Stimulated activated naive CD4-positive, alpha-beta T cell treated with Interleukin-2 at 50 U/mL for 16 hours (primary cell): ENCODE measurements at regions not wholly inside any gene's neighbourhood (a gene's known extent, or its start where the extent isn't known, plus 50 kb on each side); places are given as distances from the start of the nearest gene placed in this dataset.

Source experiments
- DNase-seq: peaks from one replicate; lab custom pipeline; 2025; lab: John Stamatoyannopoulos, UW

DNA sequence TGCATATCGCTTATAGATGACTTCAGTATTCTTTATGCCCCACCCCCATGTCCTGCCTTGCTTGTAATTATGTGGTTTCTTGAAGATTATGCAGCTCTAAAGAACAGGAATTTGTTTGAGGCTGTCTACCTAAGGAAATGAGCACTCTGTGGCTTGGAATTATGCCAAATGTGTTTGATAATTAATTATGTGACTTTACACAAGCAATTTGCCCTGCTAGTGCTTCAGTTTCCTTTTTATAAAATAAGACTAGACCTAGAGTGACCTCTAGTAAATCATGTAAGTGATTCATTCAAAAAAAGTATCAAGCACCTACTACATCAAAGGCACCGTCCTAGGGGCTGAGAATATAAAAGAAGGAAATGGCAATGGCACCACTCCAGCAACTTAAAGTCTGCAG is 491.5 kb upstream of the KIRREL3 start:
- no peak for DNase-seq

DNA sequence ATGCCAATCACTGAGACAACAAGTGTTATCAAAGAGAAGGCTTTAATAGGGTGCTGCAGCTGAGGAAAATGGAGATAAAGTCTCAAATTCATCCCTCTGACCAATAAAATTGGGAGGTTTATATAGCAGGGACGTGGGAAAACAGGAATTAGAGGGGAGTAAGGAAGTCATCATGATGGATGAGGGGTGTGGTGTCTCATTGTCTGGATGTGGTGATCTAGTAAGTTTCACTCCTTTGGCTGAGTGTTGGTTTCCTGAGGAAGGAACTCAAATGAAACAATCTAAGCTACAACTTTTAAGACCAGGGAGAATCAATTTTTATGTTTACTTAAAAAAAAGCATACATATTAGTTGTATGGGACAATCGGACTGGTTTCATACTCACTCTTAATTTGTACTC is 491.0 kb upstream of the KIRREL3 start:
- no peak for DNase-seq

DNA sequence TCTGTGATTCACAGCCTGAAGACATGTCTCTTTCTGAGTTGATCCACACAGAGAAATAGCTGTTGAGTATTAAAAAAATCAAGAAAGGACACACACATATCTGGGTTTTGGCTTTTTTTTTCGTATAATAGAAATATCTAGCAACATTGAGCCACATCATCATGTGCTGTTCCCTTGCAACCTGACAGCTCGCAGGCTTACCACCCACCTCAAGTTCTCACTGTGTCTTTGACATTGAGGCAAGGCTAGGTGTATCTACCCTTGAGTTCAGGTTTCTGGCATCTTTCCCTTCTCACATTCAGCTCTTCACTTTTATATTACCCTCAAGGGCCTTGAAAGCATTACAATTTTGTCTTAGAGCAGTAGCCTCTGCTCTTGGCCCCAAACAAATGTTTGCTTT is 490.3 kb upstream of the KIRREL3 start:
- no peak for DNase-seq

DNA sequence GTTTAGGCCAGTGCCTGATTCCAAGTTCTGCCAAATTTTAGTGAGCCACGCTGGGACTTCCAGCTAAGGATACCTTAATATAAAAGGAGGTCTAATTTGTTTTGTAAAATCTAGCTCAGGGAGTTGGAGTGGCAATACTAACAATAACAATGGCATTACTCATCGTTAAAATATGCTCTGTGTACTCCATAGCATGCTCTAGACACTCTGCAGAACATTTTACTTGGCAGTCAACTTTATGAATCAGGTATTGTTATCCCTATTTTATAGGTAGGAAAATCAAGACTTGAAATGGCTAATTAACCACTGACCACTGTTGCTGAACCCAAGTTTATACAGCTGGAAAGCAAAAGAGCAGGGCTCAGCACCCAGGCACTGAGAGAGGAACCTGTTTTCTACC is 485.0 kb upstream of the KIRREL3 start:
- no peak for DNase-seq

DNA sequence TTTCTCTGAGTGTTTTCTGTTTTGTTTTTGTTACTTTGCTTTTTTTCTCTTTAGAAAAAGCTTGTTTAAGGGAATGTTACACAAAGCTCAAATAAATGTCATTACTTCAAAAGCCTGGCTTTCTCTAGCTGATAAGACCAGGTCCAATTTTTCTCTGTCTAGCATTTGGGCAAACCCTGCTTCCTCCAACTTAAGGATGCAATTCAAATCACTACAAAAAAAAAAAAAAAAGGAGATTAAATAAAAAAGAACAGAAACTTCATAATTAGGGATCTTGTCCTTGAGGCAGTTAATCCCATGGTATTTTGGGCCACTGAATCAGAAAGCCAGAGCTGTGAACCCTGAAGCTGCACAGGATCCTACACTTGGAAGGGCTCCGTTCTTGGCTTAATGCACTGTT is 480.8 kb upstream of the KIRREL3 start:
- DNase-seq, result no peak

DNA sequence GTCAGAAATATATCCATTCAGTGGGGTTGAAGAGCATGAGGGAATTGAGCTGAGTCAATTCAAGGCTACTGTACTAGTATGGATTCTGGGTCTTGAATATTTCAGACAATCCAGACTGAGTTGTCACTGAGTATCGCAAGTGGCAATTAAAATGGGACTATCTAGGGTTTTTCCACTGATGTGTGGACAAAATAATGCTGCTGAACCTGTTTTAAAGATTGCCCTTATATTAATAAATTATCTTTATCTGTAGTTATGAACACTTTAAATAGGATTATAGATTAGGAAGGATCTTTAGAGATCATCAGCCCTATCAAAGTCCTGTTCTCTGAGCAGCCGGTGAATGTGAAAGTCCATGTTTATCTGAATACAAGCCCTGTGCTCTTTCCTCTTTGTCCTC is 478.3 kb upstream of the KIRREL3 start:
- DNase-seq, result no peak

DNA sequence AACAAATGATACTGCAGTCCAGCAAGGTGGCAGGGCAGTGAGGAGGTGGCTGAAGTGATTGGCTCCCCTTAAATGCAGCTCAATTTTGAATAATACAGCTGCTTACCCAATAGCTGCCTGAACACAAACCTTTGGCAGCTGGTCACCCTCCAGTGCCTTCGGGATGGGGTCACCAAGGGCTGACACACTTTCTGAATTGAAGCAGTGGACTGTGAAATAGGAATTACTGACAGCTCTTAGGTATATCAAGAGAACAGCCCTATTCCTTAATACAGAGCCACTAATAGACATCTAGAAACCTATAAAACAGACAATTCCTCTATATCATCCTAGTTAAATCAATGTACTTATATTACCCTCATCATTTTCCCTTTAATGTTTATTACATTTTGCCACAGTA is 474.2 kb upstream of the KIRREL3 start:
- DNase-seq, result no peak

DNA sequence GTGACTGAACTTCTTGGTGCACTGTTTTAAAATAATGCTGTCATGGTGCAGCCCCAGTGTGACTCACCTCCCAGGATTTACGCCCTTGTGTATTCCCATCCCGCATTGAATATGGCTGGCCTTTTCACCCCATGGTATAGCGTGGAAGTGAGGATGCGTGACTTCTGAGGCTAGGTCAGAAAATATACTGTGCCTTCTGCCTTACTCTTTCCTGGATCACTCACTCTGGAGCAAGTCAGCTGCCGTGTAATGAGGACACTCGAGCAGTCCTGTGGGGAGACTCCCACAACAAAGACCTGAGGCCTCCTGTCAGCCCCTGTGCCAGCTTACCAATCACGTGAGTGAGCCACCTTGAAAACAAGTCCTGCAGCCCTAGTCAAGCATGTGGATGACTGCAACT is 471.9 kb upstream of the KIRREL3 start:
- DNase-seq, result no peak

DNA sequence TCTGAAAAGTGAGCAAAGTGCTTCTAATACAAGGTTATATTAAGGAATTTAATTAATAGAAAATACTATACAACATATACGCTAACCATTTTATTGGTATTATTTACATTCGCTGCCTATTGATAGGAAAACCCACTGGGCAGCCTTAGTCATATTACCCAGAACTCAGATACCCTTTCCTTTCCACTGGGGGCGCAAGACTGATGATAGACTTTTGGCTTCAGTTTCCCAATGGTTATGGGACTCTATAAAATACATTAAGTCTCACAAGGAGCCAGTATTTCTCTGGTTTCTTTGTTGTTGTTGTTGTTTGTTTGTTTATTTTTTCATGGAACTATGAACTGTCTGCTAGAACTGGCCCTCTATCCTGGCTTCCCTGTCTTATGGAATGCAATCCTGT is 471.1 kb upstream of the KIRREL3 start:
- no peak for DNase-seq

DNA sequence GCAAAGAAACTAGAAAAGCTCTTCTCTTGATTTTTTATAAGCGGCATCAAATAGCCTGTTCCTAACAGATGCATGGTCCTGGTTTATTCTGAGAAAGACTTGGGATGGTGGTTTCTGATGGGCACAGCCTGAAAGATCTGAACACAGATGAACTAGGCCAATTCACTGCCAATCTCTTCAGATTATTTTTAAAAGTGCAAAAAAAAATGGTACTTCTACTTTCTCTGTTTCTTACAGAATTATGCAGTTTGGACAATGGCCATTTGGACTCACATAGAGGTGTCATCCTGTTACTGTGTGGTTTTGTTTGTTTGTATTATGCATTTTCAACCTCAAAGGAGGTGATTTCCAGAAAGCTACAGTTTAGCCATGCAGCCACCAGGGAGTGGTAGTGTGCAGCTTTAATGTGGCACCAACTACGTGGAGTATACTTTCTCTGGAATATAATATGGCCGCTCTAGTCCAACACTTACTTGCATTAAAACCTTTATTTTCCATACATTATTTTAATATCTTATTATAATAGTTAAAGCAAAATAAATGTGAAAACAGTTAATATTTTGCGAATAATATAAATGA is 469.8 kb upstream of the KIRREL3 start:
- DNase-seq, result no peak

DNA sequence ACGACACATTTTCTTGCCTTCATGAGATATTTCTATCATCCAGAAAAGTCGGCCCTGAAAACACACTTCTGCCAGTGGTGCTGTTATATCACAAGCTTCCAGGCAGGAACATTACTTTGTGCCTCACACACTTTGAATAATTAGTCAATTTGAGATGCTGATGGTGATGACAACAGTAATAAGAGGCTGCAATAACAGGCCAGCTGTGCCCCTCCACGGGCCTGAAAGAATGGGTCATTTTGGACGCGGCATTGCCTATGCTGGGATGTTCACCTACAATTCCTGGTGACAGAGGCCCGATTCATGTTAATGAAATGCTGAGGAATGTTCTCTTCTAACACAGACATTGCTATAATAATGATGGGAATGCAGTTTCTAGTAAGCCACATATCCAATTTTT is 463.8 kb upstream of the KIRREL3 start:
- no peak for DNase-seq

DNA sequence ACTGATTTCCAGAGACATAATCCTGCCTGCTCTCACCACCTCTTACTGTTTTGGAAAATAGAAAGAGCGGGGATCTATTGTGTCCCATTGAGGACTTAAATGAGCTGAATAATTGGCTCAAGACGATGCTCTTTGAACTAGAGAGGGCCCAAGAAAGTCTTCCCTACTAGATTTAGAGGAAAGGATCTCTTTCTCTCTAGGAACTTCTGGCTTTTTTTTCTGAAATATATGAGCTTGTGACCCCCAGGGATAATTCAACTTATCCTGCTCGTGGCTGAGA is 461.4 kb upstream of the KIRREL3 start:
- no peak for DNase-seq

DNA sequence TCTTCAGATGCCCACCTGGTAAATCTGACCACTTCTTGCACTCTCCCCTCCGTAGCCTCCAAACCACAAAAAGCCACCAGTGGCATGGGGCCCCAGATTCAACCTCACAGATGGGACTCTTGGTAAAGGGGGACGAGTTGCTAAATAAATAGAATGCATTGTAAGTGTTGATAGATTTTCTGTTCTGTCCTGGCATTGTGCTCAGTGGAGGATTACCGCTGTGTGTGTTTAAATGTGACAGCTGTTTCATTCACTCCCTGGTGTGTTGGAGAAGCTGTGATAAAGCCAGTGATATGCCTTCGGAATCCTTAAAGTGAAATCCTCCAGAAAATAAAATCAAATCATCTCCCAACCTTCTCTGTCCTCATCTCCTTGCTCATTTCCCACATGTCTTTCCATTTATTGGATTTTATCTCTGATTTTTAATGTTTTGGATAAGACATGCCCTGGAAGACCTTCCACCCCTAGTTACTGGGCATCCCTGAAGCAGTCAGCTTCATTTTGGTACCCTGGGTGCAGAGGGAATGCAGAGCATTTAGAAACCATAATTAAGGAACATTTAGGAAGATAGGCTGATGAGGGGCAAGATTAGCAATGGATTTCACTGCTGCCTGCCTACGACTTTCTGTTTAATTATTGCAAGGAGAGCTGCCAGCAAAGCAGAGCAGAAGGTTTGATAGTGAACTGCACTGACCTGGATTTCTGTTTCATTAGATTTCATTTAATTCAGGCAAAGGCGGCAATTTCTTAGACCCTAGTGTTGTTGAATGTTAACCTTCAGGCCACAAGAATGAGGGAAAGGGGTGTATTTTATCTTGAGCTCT is 460.9 kb upstream of the KIRREL3 start:
- no peak for DNase-seq

DNA sequence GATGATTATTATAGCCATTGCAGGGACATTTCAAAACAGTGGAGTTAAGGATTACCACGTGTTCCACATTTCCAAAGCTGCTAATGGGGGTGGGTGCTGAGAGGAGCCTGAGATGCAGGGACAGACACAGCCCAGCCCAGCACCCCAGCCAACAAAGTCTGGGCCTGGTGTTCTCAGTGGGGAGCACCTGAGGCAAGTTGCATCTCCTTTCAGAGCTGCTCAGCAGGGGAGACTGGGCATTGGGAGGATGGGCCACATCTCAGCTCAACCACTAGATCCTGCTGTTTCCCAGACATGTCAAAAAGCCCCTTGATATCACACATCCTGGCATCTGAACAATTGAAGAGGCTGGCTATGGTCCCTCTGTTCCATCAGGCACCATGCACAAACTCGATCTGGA is 458.0 kb upstream of the KIRREL3 start:
- DNase-seq, result no peak

DNA sequence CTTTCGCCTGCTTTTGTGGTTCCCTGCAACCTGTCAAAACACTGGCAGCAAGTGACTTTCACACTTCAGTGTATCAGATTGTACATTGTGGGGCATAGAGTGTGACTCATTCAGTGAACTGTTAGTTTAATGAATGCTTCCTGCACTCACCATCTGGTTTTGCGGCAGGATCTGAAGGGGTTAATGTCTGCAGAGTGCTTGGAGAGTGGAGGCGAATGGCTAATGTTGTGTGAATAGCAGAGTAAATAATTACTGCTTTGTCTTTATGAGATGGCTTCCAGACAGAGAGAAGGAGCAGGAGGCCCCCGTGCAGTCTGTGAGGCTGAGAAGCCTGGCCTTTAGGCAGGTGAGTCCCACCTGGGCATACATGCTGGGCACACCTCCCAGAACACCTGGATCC is 454.3 kb upstream of the KIRREL3 start:
- no peak for DNase-seq

DNA sequence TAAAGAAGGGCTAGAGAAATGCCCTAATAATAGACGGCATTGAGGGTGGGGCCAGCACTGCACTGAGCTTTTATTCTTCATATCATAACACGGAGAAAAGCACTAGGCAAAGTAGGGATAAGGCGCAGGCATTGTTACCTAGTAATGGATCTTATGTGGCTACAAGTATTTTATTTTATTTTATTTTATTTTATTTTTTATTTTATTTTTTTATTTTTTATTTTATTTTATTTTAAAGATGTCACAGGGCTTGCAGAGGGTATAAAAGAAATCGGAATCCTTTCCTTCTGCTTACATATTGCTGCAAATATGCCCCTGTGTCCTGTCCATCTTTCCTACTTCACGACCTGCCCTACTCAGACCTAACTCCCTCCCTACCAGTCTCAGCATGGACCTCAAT is 452.0 kb upstream of the KIRREL3 start:
- DNase-seq, result no peak

DNA sequence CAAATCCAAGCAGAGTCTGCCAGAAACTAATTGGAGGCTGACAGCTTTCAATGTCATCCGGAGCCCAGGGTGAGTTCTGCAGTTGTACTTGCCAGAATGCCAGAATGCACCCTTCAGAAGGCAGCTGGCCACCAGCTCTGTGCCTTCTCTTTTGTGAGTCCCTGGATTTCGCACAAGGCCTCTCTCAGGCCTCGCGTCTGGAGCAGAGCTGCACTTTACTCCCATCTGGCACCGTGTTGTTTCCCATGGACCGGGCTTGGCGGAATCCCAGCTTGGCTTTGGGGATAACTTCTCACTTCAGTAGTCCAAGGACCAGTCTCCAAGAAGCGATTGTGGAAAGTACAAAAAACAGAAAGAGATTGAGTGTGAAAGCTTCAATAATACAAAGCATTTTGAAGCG is 451.3 kb upstream of the KIRREL3 start:
- no peak for DNase-seq

DNA sequence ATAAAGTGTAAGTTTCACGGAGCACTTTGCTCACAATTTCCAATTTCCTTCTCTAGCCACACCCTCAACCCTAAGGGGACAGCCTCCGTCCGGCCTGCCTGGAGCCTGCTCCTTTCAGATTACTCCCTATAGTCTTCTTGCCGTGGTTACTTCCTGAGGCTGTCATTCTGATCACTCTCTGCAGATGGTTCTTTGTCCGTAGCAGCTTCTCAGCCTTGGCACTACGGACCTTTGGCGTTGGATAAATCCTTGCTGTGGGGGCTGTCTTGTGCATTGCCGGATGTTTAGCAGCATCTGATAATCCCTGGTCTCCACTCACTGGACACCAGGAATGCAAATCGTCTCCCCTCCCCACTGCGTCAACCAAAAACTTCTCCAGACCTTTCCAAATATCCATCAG is 447.5 kb upstream of the KIRREL3 start:
- no peak for DNase-seq

DNA sequence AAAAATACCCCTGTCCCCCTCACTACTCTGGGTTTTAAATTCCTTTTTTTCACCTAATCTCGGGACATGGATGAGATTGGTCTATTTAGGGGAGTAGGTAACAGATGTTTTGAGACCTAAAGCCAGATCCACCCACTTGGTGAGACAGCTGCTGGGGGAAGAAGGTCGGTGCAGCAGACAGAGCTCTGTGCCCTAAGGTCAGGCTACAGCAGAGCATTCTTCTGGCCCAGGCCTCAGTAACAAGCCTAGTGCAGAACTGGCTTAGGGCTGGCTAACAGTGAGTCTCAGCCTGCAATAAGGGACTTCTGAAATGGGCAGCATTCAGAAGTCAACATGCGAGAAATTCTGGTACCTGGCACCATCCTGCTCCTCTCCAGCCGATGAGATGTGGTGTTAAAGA is 444.9 kb upstream of the KIRREL3 start:
- no peak for DNase-seq

DNA sequence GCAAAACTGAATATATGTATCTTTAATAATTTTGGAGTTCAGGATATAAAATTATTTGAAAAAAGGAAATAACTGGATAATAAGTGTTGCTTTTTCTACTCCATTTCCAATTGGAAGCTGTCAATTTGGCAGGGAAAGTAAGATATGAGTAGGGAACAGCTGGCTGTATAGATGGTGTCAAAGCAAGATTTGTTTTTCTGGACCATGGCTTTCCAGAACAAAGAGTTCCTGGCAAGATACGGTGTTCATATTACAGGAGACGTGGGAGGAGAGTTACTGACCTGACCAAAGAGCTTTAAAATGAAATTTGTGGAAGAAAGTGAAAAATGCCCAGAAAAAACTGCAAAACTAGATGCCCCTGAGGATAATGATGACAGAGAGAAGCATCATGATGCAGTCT is 442.7 kb upstream of the KIRREL3 start:
- no peak for DNase-seq

DNA sequence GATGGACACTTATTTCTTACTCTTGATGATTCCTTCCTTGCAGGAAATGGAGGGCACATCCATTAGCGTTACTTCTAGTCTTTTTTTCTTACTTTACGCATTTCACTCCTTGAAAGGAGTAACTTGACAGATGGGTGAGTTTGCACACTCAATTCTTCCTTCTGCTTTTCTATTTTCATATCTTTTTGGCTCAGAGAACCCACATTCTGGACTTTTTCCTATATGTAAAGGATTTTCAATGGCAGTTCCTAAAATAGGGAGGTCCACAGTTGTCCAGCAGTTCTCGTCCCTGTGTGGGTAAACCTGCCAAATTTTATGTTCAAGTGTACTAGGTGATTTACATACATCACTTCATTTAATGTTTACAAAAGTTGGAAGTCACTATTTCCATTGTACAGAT is 440.0 kb upstream of the KIRREL3 start:
- DNase-seq, result no peak

DNA sequence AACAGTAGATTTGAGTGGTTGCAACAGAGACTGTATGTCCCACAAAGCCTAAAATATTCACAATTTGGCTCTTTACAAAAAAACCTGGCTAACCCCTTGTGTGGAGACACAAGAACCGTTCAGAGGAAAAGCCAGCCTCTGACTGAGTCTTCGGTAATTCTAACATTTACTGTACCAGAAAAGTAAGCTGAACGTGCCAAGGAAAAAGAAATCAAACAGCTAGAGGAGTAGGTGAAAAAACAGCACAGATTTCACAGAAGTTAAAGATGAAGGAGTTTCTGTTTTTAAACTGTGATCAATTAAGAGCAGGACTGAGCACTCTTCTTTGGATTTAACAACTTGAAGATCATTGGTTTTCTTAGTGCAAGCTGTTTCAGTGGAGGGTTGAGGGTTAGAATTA is 424.7 kb upstream of the KIRREL3 start:
- DNase-seq, result no peak

DNA sequence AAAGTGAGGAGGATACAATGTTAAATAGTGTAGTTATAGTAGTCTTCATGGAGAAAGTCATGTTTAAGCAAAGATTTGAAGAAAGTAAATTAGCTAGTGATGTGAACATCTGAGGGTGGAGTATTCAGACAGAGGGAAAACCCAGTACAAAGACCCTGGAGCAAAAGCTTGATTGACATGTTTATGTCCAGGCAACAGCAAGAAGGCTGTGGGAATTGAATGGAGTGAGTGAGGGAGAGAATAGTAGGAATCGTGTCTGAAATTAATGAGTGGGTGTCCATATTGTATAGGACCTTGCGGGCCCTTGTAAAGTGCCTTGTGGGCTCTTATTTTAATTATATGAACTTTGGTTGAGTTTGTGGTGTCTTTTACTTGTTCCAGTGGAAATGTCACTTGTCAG is 424.1 kb upstream of the KIRREL3 start:
- no peak for DNase-seq

DNA sequence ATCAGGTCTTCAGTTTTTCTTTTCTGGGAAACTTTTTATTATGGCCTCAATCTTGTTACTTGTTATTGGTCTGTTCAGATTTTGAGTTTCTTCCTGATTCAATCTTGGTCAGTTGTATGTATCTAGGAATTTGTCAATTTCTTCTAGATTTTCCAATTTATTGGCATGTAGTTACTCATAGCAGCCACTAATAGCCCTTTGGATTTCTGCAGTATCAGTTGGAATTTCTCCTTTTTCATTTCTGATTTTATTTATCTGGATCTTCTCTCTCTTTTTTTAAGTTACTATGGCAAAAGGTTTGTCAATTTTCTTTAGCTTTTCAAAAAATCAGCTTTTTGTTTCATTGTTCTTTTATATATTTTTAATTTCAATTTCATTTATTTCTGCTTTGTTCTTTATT is 419.6 kb upstream of the KIRREL3 start:
- no peak for DNase-seq
